Astrocyte (in vitro differentiated cells and primary cell): ENCODE measurements at regions not wholly inside any gene's neighbourhood (a gene's known extent, or its start where the extent isn't known, plus 50 kb on each side); places are given as distances from the start of the nearest gene placed in this dataset.
A peak's percentile ranks its signal among the peaks of the same experiment; 100 is the strongest.
"Not testable (repeated sequence)": the region's sequence is repeated elsewhere in the genome, so short reads cannot be mapped to it uniquely, and the experiment has no call there.

Source experiments
- DNase-seq: peaks from one replicate; pipeline ENCODE4 v3.0.0-alpha.2; 2010; ENCODE audit warnings: low read depth
- FAIRE-seq: peaks from 2 replicates; lab custom pipeline; 2011; peaks lifted over from hg19 to GRCh38; lab: Jason Lieb, UNC
- H2AFZ ChIP-seq: 2 replicates; pipeline ENCODE4 v1.6.0; 2012; ENCODE audit warnings: low read depth, low read length, inconsistent platforms
- H3K27ac ChIP-seq: 2 replicates; pipeline ENCODE4 v1.5.1; 2011; ENCODE audit warnings: low read depth, low read length, inconsistent platforms
- H3K27me3 ChIP-seq: 2 replicates; pipeline ENCODE4 v1.6.0; 2011; ENCODE audit warnings: low read length, inconsistent platforms; ENCODE audit not compliant: insufficient read depth
- H3K36me3 ChIP-seq: 2 replicates; pipeline ENCODE4 v1.5.1; 2011; ENCODE audit warnings: low read length, inconsistent platforms; ENCODE audit not compliant: insufficient read depth
- H3K4me1 ChIP-seq: 2 replicates; pipeline ENCODE4 v1.5.1; 2011; ENCODE audit warnings: low read length, inconsistent platforms; ENCODE audit not compliant: insufficient read depth
- H3K4me2 ChIP-seq: 2 replicates; pipeline ENCODE4 v1.6.0; 2012; ENCODE audit warnings: low read length, inconsistent platforms
- H3K4me3 ChIP-seq: 2 replicates; pipeline ENCODE4 v1.5.1; 2011; ENCODE audit warnings: low read depth, mild to moderate bottlenecking, low read length, inconsistent platforms; ENCODE audit not compliant: insufficient read depth
- H3K79me2 ChIP-seq: 2 replicates; pipeline ENCODE4 v1.6.0; 2012; ENCODE audit warnings: mild to moderate bottlenecking, low read length, inconsistent platforms; ENCODE audit not compliant: insufficient read depth
- H3K9ac ChIP-seq: 2 replicates; pipeline ENCODE4 v1.6.0; 2012; ENCODE audit warnings: mild to moderate bottlenecking, low read length, inconsistent platforms
- H3K9me3 ChIP-seq: 2 replicates; pipeline ENCODE4 v1.5.1; 2012; ENCODE audit warnings: low read depth, mild to moderate bottlenecking, low read length, inconsistent platforms; ENCODE audit not compliant: insufficient read depth
- H4K20me1 ChIP-seq: 2 replicates; pipeline ENCODE4 v1.6.0; 2012; ENCODE audit warnings: low read length, inconsistent platforms; ENCODE audit not compliant: insufficient read depth
- H3K27ac Mint-ChIP-seq: one replicate; pipeline ENCODE4 v1.8.0; 2021; ENCODE audit warnings: mild to moderate bottlenecking, mixed read lengths; ENCODE audit not compliant: unreplicated experiment
- H3K27me3 Mint-ChIP-seq: one replicate; pipeline ENCODE4 v1.8.0; 2021; ENCODE audit warnings: low read depth, mixed read lengths; ENCODE audit not compliant: unreplicated experiment
- H3K36me3 Mint-ChIP-seq: one replicate; pipeline ENCODE4 v1.8.0; 2021; ENCODE audit warnings: low read depth, mixed read lengths; ENCODE audit not compliant: unreplicated experiment
- H3K4me1 Mint-ChIP-seq: one replicate; pipeline ENCODE4 v1.8.0; 2021; ENCODE audit warnings: low read depth, mixed read lengths; ENCODE audit not compliant: unreplicated experiment
- H3K4me3 Mint-ChIP-seq: one replicate; pipeline ENCODE4 v1.8.0; 2021; ENCODE audit warnings: mild to moderate bottlenecking, moderate library complexity, mixed read lengths; ENCODE audit not compliant: unreplicated experiment
- H3K9me3 Mint-ChIP-seq: one replicate; pipeline ENCODE4 v1.8.0; 2021; ENCODE audit warnings: mild to moderate bottlenecking, mixed read lengths; ENCODE audit not compliant: unreplicated experiment
- EZH2 ChIP-seq: IDR thresholded peaks from 2 replicates; pipeline ENCODE4 v1.6.1; 2012; ENCODE audit warnings: mild to moderate bottlenecking, low read length, inconsistent platforms; ENCODE audit not compliant: insufficient read depth
- TF ChIP-seq, protein P1 (sequence below): IDR thresholded peaks from 2 replicates; pipeline ENCODE4 v1.5.1; 2011; ENCODE audit warnings: low read depth, mild to moderate bottlenecking, inconsistent platforms, low read length, moderate library complexity; ENCODE audit not compliant: insufficient read depth

DNA sequence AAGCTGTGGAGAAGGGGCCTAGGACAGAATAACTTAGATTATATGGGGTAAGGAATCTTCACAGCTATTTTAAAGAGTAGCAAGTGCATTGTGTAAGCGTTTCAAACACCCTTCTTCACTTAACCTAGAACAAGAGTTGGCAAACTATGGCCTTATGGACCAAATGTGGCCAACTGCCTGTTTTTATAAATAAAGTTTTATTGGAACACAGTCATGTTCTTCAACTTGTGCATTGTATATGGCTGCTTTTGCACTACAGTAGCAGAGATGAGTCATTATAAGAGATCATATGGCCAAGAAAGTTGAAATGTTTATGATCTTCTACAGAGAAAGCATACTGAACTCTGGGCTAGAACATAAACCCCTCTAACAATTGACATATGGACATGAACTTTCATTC is 187.8 kb downstream of the ETV1 start:
- H2AFZ ChIP-seq, result no peak overlapping the region

DNA sequence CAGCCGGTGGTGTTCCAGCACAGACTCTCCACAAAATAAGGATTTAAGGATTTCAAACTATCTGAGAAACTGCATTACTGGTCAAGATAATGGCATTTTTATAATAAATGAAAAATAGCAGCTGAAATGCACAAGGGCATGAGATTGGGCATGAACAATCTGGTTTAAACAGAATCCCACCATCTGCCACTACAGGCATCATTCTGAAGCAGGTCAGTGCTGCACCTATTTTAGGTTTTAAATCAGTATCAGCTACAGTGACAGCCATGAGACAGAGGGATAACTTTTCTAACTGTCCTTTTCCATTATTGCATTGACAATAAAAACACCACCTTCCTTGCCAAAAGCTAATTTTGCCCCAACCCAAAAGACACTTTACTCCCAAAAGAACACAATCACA is 186.8 kb downstream of the ETV1 start:
- H3K4me2 ChIP-seq, result no peak overlapping the region
- H3K9ac ChIP-seq, result no peak overlapping the region
- no peak overlapping the region for H3K27ac ChIP-seq
- H2AFZ ChIP-seq, result no peak overlapping the region
- H4K20me1 ChIP-seq, result no peaks in the 10 kb centered on the region
- Mint-ChIP-seq H3K9me3 (peaks cover 10% of the 10 kb centered on the region), H3K27ac (no peak overlapping the region), H3K4me3 (no peak overlapping the region), H3K4me1 (peaks cover 4% of the 10 kb centered on the region), H3K36me3 (no peaks in the 10 kb centered on the region), H3K27me3 (no peaks in the 10 kb centered on the region)
- peaks cover 5% of the 10 kb centered on the region for H3K4me1 ChIP-seq
- H3K4me3 ChIP-seq, result no peak overlapping the region
- TF ChIP-seq, protein P1, sequence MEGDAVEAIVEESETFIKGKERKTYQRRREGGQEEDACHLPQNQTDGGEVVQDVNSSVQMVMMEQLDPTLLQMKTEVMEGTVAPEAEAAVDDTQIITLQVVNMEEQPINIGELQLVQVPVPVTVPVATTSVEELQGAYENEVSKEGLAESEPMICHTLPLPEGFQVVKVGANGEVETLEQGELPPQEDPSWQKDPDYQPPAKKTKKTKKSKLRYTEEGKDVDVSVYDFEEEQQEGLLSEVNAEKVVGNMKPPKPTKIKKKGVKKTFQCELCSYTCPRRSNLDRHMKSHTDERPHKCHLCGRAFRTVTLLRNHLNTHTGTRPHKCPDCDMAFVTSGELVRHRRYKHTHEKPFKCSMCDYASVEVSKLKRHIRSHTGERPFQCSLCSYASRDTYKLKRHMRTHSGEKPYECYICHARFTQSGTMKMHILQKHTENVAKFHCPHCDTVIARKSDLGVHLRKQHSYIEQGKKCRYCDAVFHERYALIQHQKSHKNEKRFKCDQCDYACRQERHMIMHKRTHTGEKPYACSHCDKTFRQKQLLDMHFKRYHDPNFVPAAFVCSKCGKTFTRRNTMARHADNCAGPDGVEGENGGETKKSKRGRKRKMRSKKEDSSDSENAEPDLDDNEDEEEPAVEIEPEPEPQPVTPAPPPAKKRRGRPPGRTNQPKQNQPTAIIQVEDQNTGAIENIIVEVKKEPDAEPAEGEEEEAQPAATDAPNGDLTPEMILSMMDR, result no peak
- TF ChIP-seq EZH2, result no peak
- H3K79me2 ChIP-seq, result no peaks in the 10 kb centered on the region
- H3K9me3 ChIP-seq, result no peaks in the 10 kb centered on the region
- no peaks in the 10 kb centered on the region for H3K36me3 ChIP-seq
- FAIRE-seq (no peak), DNase-seq (no peak)
- no peaks in the 10 kb centered on the region for H3K27me3 ChIP-seq

More for the DNA sequence above, 187.8 kb downstream of the ETV1 start:
- TF ChIP-seq, protein P1, result no peak
- TF ChIP-seq EZH2, result no peak
- H4K20me1 ChIP-seq, result no peaks in the 10 kb centered on the region
- no peaks in the 10 kb centered on the region for H3K27me3 ChIP-seq
- H3K9me3 ChIP-seq, result no peaks in the 10 kb centered on the region
- H3K79me2 ChIP-seq, result no peaks in the 10 kb centered on the region
- H3K27ac ChIP-seq, result peak overlapping the region; percentile 85
- peaks cover 10% of the 10 kb centered on the region for H3K9me3 Mint-ChIP-seq
- no peak for DNase-seq
- peaks cover 7% of the 10 kb centered on the region for H3K4me1 Mint-ChIP-seq
- peaks cover 5% of the 10 kb centered on the region for H3K4me1 ChIP-seq
- peak overlapping the region; percentile 34 for H3K4me2 ChIP-seq
- no peak overlapping the region for H3K4me3 ChIP-seq
- H3K27ac Mint-ChIP-seq, result no peak overlapping the region
- no peak overlapping the region for H3K4me3 Mint-ChIP-seq
- H3K27me3 Mint-ChIP-seq, result no peaks in the 10 kb centered on the region
- no peaks in the 10 kb centered on the region for H3K36me3 ChIP-seq
- no peak for FAIRE-seq
- H3K36me3 Mint-ChIP-seq, result no peaks in the 10 kb centered on the region
- peak overlapping the region; percentile 48 for H3K9ac ChIP-seq

DNA sequence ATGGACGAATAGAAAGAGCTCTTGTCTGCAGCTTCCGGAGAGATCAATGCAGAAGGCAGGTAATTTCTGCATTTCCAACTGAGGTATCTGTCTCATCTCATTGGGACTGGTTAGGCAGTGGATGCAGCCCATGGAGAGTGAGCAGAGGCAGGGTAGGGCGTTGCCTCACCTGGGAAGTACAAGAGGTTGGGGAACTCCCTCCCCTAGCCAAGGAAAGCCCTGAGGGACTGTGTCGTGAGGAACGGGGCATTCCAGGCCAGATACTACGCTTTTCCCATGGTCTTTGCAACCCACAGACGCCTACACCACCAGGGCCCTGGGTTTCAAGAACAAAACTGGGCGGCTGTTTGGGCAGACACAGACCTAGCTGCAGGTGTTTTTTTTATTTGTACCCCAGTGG is 186.3 kb downstream of the ETV1 start:
- H3K4me2 ChIP-seq, result no peak overlapping the region
- H3K36me3 Mint-ChIP-seq, result no peaks in the 10 kb centered on the region
- no peaks in the 10 kb centered on the region for H3K36me3 ChIP-seq
- FAIRE-seq (no peak), DNase-seq (no peak)
- H3K4me3 ChIP-seq, result no peak overlapping the region
- no peak overlapping the region for H2AFZ ChIP-seq
- H4K20me1 ChIP-seq, result no peaks in the 10 kb centered on the region
- no peaks in the 10 kb centered on the region for H3K27me3 ChIP-seq
- H3K9ac ChIP-seq, result no peak overlapping the region
- H3K4me1 ChIP-seq, result peaks cover 5% of the 10 kb centered on the region
- H3K9me3 Mint-ChIP-seq, result peaks cover 10% of the 10 kb centered on the region
- TF ChIP-seq, protein P1, result no peak
- TF ChIP-seq EZH2, result no peak
- no peaks in the 10 kb centered on the region for H3K79me2 ChIP-seq
- H3K4me3 Mint-ChIP-seq, result no peak overlapping the region
- no peaks in the 10 kb centered on the region for H3K27me3 Mint-ChIP-seq
- no peak overlapping the region for H3K27ac ChIP-seq
- no peaks in the 10 kb centered on the region for H3K9me3 ChIP-seq
- peaks cover 3% of the 10 kb centered on the region for H3K4me1 Mint-ChIP-seq
- H3K27ac Mint-ChIP-seq, result no peak overlapping the region

DNA sequence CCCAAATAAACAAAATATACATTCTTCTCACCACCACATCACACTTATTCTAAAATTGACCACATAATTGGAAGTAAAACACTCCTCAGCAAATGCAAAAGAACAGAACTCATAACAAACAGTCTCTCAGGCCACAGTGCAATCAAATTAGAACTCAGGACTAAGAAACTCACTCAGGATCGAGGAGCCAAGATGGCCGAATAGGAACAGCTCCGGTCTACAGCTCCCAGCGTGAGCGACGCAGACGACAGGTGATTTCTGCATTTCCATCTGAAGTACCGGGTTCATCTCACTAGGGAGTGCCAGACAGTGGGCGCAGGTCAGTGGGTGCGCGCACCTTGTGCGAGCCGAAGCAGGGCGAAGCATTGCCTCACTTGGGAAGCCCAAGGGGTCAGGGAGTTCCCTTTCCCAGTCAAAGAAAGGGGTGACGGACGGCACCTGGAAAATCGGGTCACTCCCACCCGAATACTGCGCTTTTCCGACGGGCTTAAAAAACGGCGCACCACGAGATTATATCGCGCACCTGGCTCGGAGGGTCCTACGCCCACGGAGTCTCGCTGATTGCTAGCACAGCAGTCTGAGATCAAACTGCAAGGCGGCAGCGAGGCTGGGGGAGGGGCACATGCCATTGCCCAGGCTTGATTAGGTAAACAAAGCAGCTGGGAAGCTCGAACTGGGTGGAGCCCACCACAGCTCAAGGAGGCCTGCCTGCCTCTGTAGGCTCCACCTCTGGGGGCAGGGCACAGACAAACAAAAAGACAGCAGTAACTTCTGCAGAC is 183.2 kb downstream of the ETV1 start:
- FAIRE-seq, H3K79me2 ChIP-seq, H3K9me3 ChIP-seq, H3K36me3 Mint-ChIP-seq, H3K9ac ChIP-seq, H3K4me1 Mint-ChIP-seq, H4K20me1 ChIP-seq, H3K27ac Mint-ChIP-seq, H3K4me2 ChIP-seq, H3K27me3 ChIP-seq, DNase-seq, H3K36me3 ChIP-seq, H3K27ac ChIP-seq, H2AFZ ChIP-seq, H3K27me3 Mint-ChIP-seq, H3K4me1 ChIP-seq, H3K4me3 ChIP-seq: not testable (repeated sequence)
- peaks cover 12% of the 10 kb centered on the region for H3K9me3 Mint-ChIP-seq
- H3K4me3 Mint-ChIP-seq, result peak overlapping the region; percentile 30
